Transverse colon (tissue), 3 donors: ENCODE measurements at regions not wholly inside any gene's neighbourhood (a gene's known extent, or its start where the extent isn't known, plus 50 kb on each side); places are given as distances from the start of the nearest gene placed in this dataset.

Experiments
- CTCF ChIP-seq, 5 experiments: fragments of 200-600 bp in 3 of 5; fragments of 450-650 bp in 2 of 5; sonication (generic) in 3 of 5; IDR thresholded peaks; 1 replicate in 2 of 5; 2 replicates in 3 of 5; pipeline ENCODE4 v1.5.1; 2016 to 2017; ENCODE audit warnings: antibody characterized with exemption in 5 of 5, inconsistent platforms in 3 of 5, mild to moderate bottlenecking in 2 of 5, moderate library complexity in 1 of 5
- EP300 ChIP-seq: sonication (generic); formaldehyde crosslinking; IDR thresholded peaks from one replicate; pipeline ENCODE4 v1.6.1; 2017; ENCODE audit warnings: antibody characterized with exemption, low read depth
- POLR2A ChIP-seq: fragments of 450-650 bp; IDR thresholded peaks from one replicate; pipeline ENCODE4 v1.6.1; 2016; ENCODE audit warnings: antibody characterized with exemption, mild to moderate bottlenecking, moderate library complexity

- TF ChIP-seq CTCF (IDR thresholded peaks at IDR 0.05) (no peak), EP300 (no peak), POLR2A (no peak)
These were observed 167.1 kb upstream of the OLFM3 start for GRCh38 chr1:102163799-102164198.
